ENCODE measurements at regions not wholly inside any gene's neighbourhood (a gene's known extent, or its start where the extent isn't known, plus 50 kb on each side); places are given as distances from the start of the nearest gene placed in this dataset.
"Not testable (repeated sequence)": the region's sequence is repeated elsewhere in the genome, so short reads cannot be mapped to it uniquely, and the experiment has no call there.

DNA sequence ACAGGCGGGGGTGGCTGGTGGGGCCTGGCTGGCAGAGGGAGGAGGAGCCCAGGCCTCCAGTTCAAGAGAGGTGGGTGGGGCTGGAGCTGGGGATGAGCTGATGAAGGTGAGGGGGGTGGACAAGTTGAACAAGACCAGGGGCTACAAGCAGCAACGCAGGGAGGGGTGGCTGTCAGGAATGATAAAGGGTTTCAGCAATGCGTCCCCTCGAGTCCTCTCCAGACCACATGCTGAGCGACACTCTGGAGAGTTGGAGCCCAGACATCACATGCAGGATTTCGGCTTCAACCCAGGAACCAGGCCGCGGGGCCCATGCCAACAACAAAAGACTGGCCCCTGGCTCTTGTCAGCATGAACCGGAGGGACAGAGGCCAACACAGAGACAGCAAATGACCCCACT lies 480.3 kb downstream of the BRD1 start:
- H3K4me3 ChIP-seq (ENCODE audit: low read depth, low read length), result no peak overlapping the region

DNA sequence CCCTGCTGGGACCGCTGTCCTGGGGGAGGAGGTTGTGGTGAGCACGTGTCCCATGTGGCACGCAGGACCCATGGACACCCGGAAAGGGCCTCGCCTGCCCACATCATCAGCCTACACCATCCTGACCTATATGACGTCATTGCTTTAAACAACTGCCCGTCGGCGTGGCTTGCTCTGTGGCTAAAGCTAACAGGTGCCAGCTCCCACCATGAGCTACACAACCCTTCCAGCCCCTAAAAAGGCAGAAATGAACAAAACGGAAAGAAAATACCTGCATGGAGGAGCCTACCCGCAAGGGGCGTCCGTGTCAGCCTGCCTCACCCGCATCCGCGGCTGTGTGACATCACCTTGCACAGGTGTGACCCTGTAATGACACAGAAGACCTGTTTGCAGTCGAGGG lies 481.8 kb downstream of the BRD1 start:
- no peak overlapping the region for H3K4me3 ChIP-seq (ENCODE audit: low read depth, low read length)

DNA sequence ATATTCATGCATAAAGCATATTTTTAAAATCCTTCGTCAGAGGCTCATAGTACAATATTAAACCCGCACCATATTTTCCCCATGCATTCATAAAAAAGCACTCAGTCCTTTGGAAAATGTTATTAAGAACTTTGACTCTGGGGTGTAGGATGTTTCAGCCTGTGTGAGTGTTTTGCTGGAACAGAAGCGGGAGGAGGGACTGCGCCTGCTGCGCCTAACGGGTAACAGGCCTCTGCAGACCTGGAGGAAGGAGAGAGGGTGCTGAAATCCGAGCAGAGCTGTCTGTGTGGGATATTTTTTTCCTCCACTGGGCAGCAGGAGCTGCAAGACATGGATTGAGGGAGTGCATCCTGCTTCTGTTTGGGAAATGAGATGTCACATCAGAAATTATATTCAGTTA lies 483.0 kb downstream of the BRD1 start:
- H3K4me3 ChIP-seq (ENCODE audit: low read depth, low read length), result no peak overlapping the region

DNA sequence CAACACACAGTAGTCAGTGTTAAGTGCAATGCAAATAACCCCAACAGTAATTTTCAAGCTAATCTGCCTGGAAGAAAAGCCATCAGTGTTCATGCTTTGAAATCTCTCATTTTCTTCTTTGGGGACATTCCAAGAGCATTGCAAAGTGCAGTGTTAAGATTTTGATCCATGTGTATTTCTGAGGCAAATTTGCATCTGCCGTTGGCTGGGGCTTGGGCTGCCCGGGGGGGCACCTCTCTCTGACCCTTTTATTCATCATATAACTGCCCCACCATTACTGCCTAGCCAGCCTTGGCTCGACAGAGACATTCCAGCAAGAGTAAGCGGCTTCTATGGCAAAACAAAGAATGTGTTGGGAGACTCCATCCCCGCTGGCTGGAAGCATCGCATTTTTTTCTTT lies 483.5 kb downstream of the BRD1 start:
- no peak overlapping the region for H3K4me3 ChIP-seq (ENCODE audit: low read depth, low read length)

DNA sequence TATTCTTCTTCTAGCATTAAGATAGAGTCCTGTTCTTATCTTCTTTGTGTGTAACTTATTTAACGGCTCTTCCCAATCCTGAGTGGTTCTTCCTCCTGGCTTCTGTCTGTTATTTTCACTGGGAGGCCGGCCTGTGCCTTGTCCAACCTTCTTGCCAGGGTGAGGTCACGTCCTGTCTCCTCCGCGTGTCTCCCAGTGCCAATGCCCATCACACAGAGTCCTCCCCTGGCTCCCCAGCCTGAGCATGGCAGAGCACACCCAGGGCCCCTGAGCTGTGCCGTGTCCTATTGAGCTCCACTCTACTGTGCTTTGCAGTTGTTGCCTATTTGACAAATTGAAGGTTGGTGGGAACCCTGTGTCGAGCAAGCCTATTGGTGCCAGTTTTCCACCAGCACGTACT lies 487.3 kb downstream of the BRD1 start:
- H3K4me3 ChIP-seq (ENCODE audit: low read depth, low read length), result no peak overlapping the region

DNA sequence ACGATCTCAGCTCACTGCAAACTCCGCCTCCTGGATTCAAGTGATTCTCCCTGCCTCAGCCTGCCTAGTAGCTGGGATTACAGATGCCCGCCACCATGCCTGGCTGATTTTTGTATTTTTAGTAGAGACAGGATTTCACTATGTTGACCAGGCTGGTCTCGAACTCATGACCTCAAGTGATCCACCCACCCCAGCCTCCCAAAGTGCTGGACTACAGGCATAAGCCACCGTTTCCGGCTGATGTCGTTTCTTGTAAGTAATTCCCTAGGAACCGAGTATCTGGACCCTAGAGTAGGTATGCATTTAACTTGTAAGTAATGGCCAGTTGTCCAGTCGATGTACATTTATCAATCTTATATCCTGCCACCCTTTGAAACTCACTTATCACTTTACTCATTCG lies 491.2 kb downstream of the BRD1 start:
- H3K4me3 ChIP-seq (ENCODE audit: low read depth, low read length), result not testable (repeated sequence)

DNA sequence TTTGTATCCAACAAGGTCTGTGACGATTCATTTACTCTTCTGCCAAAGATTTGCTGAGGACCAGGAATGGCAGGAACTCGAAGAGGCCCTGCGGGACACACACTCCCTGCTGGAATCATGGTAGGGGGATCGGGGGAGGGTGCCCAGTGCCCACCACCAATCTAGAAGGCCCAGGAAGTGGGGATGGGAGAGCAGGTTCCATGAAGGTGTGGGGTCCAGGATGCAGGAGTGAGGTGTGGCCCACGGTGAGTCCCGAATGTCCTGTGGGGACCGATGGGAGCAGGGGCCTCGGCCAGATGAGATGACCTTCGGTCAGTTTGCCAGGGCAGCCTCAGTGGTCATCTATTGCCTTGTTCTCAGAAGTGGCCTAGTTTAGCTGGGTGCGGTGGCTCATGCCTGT lies 492.7 kb downstream of the BRD1 start:
- no peak overlapping the region for H3K4me3 ChIP-seq (ENCODE audit: low read depth, low read length)

DNA sequence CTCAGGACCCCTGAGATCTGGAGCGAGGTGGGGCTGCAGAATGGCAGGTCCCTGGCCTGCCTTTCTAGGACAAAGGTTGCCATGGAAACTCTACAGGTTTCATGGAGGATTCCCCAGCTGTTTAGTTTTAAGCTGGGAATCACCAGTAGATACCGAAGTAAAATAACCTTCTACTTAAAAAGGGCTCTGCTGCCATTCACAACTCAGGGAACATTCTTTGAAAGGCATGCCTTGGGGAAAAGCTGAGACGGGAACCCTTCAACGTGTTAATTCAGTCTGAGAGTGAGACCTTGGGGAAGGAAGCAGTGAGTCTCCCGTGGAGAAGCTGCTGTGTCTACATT lies 493.3 kb downstream of the BRD1 start:
- H3K4me3 ChIP-seq (ENCODE audit: low read depth, low read length), result no peak overlapping the region

DNA sequence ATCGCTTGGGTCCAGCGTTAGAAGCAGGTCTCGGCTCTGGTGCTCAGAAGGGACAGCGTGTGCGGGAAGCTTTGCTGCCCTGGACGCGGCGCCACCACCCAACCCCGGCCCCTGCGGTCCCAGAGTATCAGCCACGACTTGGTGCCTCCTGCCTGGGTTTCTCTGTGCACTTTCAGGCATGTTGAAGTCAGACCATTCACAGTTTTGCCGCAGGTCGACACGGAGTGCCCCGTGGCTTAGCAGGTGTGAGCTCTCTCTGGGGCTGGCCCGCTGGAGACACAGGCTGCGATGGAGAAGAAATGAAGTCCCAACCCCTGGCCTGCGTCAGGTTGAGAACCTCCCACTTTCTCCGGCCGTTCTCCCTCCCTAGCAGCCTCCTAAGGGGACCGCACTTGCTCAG lies 494.5 kb downstream of the BRD1 start:
- H3K4me3 ChIP-seq (ENCODE audit: low read depth, low read length), result no peak overlapping the region

DNA sequence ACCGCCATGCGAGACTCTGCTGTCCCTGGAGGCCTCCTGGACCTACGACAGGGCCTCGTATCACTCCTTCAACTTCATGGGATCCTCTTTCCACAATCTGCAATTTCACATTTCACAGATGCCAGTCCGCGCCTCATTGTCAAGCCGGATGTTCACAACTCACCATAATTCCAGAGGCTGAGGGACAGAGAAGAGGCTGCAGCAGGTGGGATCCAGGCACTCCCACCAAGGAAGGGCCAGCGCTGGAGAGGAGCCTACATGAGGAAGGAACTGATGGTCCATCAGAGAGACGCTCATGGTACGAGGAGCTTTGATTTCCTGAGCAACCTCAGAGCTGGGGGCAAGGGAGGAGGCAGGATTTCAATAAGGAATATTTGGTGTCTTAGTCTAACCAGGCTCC lies 495.0 kb downstream of the BRD1 start:
- no peak overlapping the region for H3K4me3 ChIP-seq (ENCODE audit: low read depth, low read length)

DNA sequence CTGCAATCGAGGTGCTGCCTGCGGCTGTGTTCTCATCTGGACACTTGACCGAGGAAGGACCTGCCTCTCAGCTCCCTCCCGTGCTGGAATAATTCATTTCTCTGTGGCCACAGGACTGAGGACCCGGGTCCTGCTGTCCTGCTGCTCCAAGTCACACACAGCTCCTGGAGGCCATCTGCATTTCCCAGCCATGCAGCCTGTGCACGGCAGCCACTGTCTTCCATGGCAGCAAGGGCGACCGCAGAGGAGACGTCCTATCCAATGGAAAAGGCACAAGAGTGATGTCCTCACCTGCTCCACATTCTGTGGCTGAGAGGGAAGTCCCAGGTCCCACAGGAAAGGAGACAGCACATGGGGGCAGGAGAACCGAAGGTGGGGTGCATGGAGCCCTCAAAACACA lies 495.8 kb downstream of the BRD1 start:
- no peak overlapping the region for H3K4me3 ChIP-seq (ENCODE audit: low read depth, low read length)

DNA sequence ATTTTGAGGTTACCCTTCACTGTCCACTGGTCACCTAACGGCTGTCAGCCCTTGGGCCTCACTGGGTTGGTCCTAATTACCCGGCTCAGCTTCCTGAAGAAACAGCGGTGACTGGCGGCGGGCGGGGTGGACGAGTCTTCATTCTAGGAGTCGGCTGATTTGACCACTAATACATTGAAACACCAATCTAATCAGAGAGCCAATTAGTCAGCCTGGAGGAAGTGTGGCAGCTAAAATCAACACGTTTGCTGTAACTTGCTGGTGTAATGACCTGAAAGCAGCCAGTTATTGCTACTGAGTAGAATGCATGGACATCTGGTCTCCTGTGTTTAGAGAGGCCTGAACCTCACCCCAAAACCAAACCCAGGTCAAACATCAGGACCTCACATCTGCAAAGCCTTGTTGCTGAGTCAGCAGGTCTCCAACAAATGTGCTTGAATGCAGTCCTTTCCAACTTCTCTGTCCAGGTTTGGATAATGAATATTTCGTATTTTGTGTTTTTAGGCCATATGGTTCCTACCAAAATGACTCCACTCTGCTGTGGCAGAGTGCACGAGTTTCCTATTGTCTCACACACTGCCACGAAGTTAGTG lies 496.4 kb downstream of the BRD1 start:
- H3K4me3 ChIP-seq (ENCODE audit: low read depth, low read length), result no peak overlapping the region

DNA sequence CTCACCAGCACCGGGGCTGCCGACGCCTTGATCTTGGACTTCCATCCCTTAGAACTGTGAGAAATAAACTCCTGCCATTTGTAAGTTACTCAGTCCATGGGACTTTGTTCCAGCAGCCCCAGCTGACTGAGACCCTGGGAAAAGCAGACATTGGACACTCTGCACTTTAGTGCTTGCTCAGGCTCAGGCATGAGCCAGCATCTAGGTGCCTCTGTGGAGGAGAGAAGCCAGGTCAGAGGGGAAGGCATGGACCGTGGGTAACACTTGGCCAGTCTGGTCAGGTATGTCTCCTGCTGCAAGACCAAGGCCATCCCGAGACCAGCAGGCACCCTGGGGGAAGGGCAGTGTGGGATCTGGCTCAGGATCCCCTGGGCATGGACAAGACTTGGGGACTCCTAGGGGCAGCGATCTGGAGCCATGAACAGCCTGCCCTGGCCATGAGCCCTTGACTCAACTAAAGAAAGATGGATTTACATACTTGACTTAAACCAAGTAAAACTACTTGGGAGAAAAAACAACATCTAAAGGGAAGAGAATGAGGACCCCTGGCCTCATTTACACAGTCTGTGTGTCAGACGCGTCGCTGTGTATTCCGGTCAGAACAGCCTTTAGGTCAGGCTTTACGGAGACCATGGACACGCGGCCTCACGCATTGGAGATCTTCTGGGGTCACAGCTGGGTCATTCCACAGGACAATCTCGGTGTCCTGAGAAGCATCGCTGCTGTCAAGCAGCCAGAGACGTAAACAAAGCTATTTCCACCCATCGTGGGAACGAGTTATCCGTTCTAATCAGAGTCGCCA lies 497.1 kb downstream of the BRD1 start:
- no peak overlapping the region for H3K4me3 ChIP-seq (ENCODE audit: low read depth, low read length)

DNA sequence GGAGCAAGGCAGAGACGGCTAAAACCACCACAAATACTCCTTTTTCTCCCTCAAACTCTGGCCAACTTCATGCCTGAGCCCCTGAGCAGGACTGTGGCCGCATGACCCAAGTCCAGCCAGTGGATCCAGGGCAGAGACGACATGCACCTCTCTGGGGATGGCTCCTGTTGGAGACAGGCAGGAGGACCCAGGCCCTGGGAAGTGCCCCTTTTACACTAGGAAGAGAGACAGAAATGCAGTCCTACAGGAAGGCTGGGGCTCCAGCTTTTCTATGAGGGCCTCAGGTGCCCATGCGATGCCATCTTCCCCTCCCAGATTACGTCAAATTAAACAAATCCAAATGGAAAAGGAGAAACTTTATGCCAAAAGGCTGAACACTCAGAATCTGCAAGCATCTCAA lies 498.0 kb downstream of the BRD1 start:
- no peak overlapping the region for H3K4me3 ChIP-seq (ENCODE audit: low read depth, low read length)

DNA sequence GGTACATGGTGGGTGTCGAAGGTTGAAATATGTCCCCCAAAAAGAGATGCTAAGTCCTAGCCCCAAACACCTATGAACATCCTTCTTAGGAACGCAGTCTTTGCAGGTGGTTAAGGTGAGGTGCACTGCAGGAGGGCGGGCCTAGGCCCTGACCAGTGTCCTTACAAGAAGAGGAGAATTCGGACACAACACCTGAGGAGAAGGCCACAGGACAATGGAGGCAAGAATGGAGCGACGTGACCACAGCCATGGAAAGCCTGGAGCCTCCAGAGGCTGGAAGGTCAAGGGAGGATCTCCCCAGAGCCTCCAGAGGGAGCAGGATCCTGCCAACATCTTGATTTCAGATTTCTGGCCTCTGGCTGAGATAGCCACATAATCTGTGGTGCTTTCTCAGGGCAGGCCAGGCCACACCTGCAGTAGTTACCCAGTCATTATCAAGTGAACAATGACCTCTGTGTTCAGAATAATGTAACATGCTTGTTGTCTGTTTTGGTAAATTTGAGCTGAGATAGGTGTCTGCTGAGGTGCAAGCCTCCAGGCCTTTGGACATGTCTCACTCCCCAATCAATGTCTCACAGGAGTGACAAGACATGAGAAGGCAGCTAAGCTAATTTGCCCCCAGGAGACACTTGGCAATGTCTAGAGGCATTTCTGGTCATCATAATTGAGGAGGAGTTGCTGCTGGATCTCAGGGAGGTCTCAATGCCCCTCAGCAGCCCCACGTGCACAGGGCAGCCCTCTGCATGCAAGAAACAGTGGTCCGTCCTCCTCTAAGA lies 498.9 kb downstream of the BRD1 start:
- H3K4me3 ChIP-seq (ENCODE audit: low read depth, low read length), result no peak overlapping the region

DNA sequence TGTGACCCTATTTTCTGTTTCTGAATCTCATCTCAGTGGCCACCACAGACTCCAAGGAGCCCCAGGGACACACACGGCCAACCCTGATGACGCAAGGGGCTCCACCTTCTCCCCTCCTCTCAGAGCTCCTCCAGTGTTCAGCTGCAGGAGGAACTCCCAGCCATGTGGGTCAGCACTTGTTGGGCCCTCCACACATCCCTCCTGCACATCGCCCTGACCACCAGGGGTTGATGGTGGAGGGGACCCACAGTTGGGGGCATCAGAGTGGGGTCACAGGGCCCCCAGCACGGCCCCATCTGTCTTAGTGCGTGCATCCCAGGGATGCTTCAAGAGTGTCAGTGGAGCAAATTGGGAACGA lies 499.6 kb downstream of the BRD1 start:
- H3K4me3 ChIP-seq (ENCODE audit: low read depth, low read length), result no peak overlapping the region

DNA sequence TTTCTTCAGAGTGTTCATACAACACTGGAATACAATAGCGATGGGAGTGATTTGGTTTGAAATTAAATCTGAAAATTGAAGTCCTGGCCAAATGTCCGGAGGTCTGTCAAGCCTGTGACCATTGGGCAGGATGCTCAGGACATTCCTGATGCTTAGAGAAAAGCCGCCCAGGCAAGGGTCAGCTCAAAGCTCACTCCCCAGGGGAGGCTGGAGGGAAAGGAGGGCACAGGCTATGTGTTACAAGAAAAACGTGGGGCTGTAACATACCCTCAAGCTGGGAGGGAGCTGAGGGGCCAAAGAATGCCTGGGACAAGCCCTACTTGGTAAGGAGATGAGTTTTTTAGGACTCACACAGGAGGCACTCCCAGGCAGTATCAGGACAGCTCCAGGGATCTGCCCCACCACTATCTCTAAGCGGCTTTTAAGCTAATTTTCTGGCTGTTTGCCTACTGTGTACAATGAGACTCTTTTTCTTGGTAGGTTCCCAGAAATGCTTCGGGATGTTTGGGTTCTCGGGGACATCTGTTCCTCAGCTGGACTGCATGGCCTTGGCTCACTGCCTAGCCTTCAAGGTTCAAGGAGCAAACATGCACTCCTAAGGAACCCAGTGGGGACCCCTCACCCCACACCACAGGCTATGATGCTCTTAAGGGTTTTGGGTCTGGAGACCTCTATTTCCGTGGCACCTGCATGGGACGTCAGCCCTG lies 500.1 kb downstream of the BRD1 start:
- H3K4me3 ChIP-seq (ENCODE audit: low read depth, low read length), result no peak overlapping the region

DNA sequence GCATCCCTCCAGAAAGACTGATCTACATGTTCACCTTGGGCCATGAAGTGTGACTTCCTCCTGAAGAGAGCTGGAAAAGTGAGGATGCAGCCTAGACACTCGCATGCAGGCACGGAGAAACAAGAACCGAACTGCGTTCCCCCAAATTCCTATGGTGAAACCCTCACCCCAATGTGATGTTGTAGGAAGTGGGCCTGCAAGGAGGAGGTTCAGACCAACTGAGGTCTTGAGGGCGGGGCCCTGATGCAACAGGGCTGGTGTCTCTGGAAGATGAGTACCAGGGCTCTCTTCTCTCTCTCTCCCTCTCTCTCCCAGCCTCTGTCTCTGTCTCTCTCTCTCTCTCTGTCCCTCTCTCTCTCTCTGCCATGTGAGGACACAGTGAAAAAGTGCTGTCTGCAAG lies 501.1 kb downstream of the BRD1 start:
- H3K4me3 ChIP-seq (ENCODE audit: low read depth, low read length), result no peak overlapping the region

DNA sequence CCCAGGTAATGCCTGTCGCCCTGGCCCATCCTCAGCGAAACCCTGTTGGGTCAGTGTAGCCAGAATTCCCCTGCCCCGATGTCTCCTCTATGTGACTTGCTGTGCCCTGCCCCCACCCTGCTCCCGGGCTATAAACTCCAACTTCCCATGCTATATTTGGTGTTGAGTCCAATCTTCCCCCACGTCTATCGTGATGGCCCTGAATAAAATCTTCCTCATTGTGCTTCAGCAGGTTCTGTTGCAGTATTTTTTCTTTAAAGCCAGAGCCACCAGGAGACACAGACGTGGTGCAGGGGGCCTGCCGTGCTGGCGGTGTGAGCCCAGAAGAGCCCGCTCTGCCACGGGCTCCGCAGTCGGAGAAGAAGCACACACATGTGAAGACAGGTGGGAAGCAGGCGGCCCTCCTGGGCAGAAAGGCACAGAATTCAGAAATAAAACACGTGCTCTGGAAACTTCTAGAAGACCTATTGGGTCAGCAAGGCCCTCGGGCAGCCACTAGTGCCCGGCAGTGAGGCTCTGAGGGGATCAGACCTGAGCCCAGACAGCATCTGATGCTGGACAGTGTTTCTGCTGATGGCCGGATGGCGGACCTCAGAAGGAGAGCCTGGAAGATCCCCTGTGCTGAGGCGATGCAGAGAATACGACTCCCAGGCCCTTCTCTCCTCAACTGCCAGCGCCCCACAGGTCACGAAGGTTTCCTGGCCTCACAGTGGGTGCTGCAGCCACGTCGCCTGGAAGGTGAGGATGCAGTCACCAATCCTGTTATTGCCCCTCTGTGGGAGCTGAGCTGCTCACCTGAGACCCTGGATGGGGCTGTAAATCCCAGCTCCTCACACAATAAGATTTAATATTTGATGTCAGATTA lies 501.9 kb downstream of the BRD1 start:
- no peak overlapping the region for H3K4me3 ChIP-seq (ENCODE audit: low read depth, low read length)

DNA sequence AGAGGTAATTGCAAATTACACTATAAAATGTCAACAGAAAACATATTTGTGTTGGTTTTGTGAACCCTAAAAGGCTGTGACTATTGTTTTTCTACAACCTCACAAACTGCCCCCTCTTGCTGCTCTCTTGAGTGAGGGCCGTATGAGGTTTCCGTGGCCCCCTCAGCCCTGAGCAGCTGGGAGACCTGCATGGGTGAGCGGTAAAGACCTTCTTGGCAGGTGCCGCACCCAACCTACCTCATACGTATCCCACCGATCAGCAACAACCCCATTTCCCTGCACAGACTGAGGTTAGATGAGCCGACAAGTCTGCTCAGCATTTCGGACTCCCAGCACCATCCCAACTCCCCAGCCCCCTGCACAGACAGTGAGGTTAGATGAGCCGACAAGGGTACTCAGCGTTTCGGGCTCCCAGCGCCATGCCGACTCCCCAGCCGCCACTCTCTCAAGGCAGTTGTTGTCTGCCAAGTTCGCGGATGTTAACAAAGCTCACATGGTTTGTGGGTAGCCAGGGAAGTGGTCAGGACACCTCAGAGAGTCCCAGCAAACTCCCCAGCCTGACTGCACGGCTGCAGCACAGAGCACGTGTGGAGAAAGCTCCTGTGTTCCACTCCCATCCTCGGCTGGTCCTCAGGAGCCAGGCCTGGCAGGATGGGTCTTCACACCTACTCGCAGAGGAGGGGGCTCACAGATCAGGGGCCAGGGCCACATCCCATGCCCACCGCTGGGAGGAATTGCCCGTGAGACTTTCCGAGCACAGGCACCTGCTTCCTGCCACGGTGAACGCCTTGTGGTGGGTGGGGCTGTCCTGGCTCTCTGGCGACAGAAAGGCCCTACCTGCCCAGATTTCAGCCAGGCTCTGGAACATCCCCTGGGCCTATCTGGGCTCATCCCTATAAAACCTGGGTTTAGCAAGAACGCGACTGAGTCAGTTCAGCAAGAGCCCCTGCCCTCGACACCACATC lies 502.9 kb downstream of the BRD1 start:
- no peak overlapping the region for H3K4me3 ChIP-seq (ENCODE audit: low read depth, low read length)
